Stimulated activated CD8-positive, alpha-beta memory T cell treated with anti-CD3 and anti-CD28 coated beads, Interleukin-15, amount 100 ng/mL, for 48 hours (primary cell): ENCODE measurements at regions not wholly inside any gene's neighbourhood (a gene's known extent, or its start where the extent isn't known, plus 50 kb on each side); places are given as distances from the start of the nearest gene placed in this dataset.

Experiments
- DNase-seq, 2 donors: peaks; one replicate each; pipeline ENCODE4 v3.0.0-alpha.2; 2020; ENCODE audit warnings: low read depth in 2 of 2

- DNase-seq = no peak
Measured at GRCh38 chr1:30638086-30638485, 85.3 kb downstream of the MATN1 start.

- no peak for DNase-seq
Measured at GRCh38 chr1:30637183-30637980, 86.0 kb downstream of the MATN1 start.

GRCh38 chr1:30636621-30637020, 86.8 kb downstream of the MATN1 start:
- no peak for DNase-seq

- DNase-seq = no peak
Measured at GRCh38 chr1:30635391-30635975, 87.9 kb downstream of the MATN1 start.

- no peak for DNase-seq
Measured at GRCh38 chr1:30634507-30634906, 88.9 kb downstream of the MATN1 start.

- DNase-seq = no peak
Measured at GRCh38 chr1:30633294-30633693, 90.1 kb downstream of the MATN1 start.

GRCh38 chr1:30632481-30632880, 90.9 kb downstream of the MATN1 start:
- no peak for DNase-seq

- no peak for DNase-seq
Measured at GRCh38 chr1:30631700-30632099, 91.7 kb downstream of the MATN1 start.

- DNase-seq = no peak
Measured at GRCh38 chr1:30629501-30629900, 93.9 kb downstream of the MATN1 start.

- no peak for DNase-seq
Measured at GRCh38 chr1:30627994-30628393, 95.4 kb downstream of the MATN1 start.

GRCh38 chr1:30627206-30627605, 96.2 kb downstream of the MATN1 start:
- no peak for DNase-seq

- DNase-seq = no peak
Measured at GRCh38 chr1:30623431-30623830, 100.0 kb downstream of the MATN1 start.

GRCh38 chr1:30619619-30620018, 103.8 kb downstream of the MATN1 start:
- DNase-seq = no peak

GRCh38 chr1:30618335-30618747, 105.0 kb downstream of the MATN1 start:
- DNase-seq = no peak

GRCh38 chr1:30616759-30617158, 106.6 kb downstream of the MATN1 start:
- DNase-seq = no peak

- DNase-seq = no peak
Measured at GRCh38 chr1:30615816-30616590, 107.4 kb downstream of the MATN1 start.

- DNase-seq = no peak
Measured at GRCh38 chr1:30615076-30615795, 108.1 kb downstream of the MATN1 start.

- DNase-seq = no peak
Measured at GRCh38 chr1:30613188-30613587, 110.2 kb downstream of the MATN1 start.

- no peak for DNase-seq
Measured at GRCh38 chr1:30612536-30613065, 110.8 kb downstream of the MATN1 start.

- no peak for DNase-seq
Measured at GRCh38 chr1:30611741-30612309, 111.6 kb downstream of the MATN1 start.

GRCh38 chr1:30610917-30611316, 112.5 kb downstream of the MATN1 start:
- no peak for DNase-seq

GRCh38 chr1:30609999-30610345, 113.4 kb downstream of the MATN1 start:
- no peak for DNase-seq
